ACHN (cell line): ENCODE measurements at regions not wholly inside any gene's neighbourhood (a gene's known extent, or its start where the extent isn't known, plus 50 kb on each side); places are given as distances from the start of the nearest gene placed in this dataset.
A peak's percentile ranks its signal among the peaks of the same experiment; 100 is the strongest.
"Not testable (repeated sequence)": the region's sequence is repeated elsewhere in the genome, so short reads cannot be mapped to it uniquely, and the experiment has no call there.

ENCODE experiments used
- DNase-seq: peaks from one replicate; pipeline ENCODE4 v3.0.0-alpha.2; 2015
- in situ Hi-C: cut with HindIII; loops from 2 replicates; pipeline ENCODE4 v1.10.0; 2017; ENCODE audit warnings: low sequenced_read_pairs, low pct_ligation_motif_present, low pct_unique_long_range_greater_than_20kb

GRCh38 chr10:61284222-61284890 lies 168.8 kb downstream of the TMEM26 start:
- in situ Hi-C loops, result no loop called here
- DNase-seq, result peak; percentile 60

DNA sequence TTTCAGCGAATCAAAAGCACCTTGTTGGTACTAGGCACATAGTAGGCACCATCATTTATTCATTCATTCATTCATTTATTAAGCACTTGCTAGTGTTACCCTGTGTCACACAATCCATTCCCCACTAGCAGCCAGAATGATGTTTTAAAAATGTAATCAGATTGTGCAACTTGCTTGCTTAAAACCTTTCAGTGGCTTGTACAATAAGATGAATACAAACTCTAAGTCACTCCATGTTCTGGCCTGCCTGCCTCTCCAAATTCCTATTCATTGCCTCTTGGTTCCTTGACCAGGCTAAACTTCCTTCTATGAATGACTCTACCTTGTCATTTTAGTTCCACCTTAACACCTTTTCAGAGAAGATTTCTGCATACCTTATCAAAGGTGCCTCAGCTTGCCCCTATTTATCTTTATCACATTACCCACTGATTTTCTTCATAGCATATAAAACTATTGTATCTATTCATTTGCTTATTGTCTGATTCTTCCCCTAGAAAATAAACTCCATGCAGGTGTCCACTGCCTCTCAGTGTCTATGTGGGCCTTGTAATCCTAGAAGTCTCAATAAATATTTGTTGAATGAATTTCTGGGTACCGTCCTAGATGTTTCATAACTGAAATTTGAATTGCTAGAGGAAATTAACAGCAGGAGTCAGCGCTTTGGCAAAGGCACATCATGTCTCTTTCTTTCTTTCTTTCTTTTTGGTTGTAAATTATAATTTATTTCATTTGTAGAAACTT lies 169.5 kb downstream of the TMEM26 start:
- no peak for DNase-seq
- in situ Hi-C loops, result no loop called here

DNA sequence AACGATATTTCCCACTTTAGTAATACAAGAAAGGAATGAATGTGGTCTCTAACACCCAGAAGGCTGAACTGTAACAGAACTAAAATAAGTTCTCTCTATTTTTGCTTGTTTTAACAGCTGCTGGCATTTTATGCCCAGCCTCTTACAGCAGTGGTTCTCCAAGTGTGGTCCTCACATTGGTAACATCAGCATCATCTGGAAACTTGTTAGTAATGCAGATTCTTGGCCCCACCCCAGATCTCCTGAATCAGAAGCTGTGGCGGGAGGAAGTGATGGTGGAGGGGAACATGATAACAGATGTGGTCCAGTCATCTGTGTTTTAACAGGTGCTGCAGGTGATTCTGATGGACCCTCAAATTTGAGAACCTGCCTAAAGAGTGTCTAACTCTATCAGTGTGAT lies 170.1 kb downstream of the TMEM26 start:
- no peak for DNase-seq
- in situ Hi-C loops, result no loop called here

DNA sequence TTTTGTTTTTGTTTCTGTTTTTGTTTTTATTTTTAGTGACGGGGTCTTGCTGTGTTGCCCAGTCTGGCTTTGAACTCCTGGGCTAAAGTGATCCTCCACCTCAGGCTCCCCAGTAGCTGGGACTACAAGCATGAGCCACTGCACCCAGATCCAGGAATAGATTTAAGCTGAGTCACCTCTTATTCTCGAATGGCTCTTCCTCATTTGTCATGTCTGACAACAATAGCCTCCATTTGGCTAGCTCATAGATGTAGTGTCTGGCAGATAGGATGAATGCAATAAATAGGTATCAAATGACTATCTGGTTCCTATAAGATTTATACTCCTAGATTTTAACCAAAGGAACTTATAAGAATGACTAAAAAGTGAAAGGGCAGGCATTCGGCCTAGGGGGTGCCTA lies 172.9 kb downstream of the TMEM26 start:
- DNase-seq, result no peak
- in situ Hi-C loops, result no loop called here

DNA sequence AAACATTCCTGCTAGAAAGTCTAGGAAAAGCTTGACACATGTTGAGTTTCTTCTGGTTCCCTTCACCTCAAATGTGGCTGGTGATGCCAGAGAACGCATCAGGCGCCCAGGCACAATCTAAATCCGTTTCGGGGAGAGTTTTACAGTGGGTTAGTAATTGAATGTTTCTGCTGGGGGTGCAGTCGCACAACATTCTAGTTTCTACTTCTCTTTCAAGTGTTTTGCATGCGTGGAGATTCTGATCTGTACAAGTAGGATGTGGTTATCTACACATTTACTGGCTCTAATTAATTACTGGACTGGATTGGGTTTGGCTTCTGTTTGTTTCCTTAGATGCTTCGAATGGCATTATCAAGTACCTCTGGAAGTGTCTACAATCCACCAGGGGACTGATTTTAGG lies 173.8 kb downstream of the TMEM26 start:
- no peak for DNase-seq
- in situ Hi-C loops, result no loop called here

GRCh38 chr10:61278556-61278955 lies 174.6 kb downstream of the TMEM26 start:
- DNase-seq, result no peak
- in situ Hi-C loops, result no loop called here

- in situ Hi-C loops, result no loop called here
- DNase-seq, result no peak
These were observed 180.4 kb downstream of the TMEM26 start for GRCh38 chr10:61272781-61273180.

GRCh38 chr10:61271127-61271780 lies 181.9 kb downstream of the TMEM26 start:
- no peak for DNase-seq
- in situ Hi-C loops, result no loop called here

DNA sequence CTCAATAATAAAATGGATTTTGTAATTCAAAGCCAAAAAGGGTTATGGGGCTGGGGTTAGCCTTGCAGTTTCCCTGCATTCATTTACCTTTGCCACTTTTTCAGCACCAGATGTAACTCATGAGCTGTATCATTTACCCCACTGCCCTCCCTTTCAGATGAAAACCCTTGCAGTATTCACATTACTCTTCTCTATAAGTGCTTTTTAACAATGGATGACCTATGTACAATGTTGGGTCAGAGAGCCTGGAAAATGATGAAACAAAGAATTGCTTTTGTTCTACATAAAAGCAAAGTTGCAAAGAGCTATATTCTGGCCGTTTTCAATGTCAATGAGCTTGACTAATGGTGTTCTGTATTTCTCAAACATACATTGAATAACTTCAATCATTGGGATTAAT lies 189.7 kb downstream of the TMEM26 start:
- no peak for DNase-seq
- in situ Hi-C loops, result no loop called here

GRCh38 chr10:61262486-61263261 lies 190.5 kb downstream of the TMEM26 start:
- in situ Hi-C loops, result no loop called here
- no peak for DNase-seq

GRCh38 chr10:61257956-61258496 lies 195.2 kb downstream of the TMEM26 start:
- in situ Hi-C loops, result no loop called here
- no peak for DNase-seq

- in situ Hi-C loops, result no loop called here
- DNase-seq, result no peak
These were observed 196.0 kb downstream of the TMEM26 start for GRCh38 chr10:61257136-61257535.

DNA sequence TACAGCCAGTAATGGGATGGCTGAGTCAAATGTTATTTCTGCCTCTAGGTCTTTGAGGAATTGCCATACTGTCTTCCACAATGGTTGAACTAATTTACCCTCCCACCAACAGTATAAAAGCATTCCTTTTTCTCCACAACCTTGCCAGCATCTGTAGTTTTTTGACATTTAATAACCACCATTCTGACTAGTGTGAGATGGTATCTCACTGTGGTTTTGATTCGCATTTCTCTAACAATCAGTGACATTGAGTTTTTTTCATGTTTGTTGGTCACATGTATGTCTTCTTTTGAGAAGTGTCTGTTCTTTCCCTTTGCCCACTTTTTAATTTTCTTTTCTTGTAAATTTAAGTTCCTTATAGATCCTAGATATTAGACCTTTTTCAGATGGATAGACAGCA lies 200.9 kb downstream of the TMEM26 start:
- DNase-seq, in situ Hi-C loops: not testable (repeated sequence)

- DNase-seq, result no peak
- in situ Hi-C loops, result no loop called here
These were observed 202.1 kb downstream of the TMEM26 start for GRCh38 chr10:61251089-61251488.

- in situ Hi-C loops, result no loop called here
- no peak for DNase-seq
These were observed 203.1 kb downstream of the TMEM26 start for GRCh38 chr10:61250131-61250530.

GRCh38 chr10:61248013-61248412 lies 205.2 kb downstream of the TMEM26 start:
- DNase-seq, result no peak
- in situ Hi-C loops, result no loop called here

GRCh38 chr10:61244261-61244775 lies 208.9 kb downstream of the TMEM26 start:
- no peak for DNase-seq

GRCh38 chr10:61232780-61233179 lies 220.4 kb downstream of the TMEM26 start:
- in situ Hi-C loops, result no loop called here
- DNase-seq, result no peak

More at GRCh38 chr10:61244261-61244775, 208.9 kb downstream of the TMEM26 start:
- in situ Hi-C loops, result no loop called here

DNA sequence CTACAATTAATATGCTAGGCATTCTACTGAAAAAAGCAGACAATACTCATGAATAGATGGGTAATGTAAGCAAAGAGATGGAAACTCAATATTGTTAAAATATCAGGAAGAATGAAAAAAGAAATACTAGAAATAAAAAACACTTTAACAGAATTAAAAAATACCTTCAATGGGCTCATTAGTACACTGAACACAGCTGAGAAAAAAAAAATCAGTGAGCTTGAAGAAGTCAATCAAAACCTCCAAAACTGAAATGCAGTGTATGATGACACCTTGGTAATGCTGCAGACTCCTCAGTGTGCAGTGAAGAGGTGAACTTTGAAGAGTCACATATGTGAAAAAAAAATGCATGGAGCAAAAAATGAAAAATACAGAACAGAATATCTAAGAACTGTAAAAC lies 227.2 kb downstream of the TMEM26 start:
- in situ Hi-C loops, result no loop called here
- no peak for DNase-seq
